ENCODE measurements at regions not wholly inside any gene's neighbourhood (a gene's known extent, or its start where the extent isn't known, plus 50 kb on each side); places are given as distances from the start of the nearest gene placed in this dataset.
A peak's percentile ranks its signal among the peaks of the same experiment; 100 is the strongest.

DNA sequence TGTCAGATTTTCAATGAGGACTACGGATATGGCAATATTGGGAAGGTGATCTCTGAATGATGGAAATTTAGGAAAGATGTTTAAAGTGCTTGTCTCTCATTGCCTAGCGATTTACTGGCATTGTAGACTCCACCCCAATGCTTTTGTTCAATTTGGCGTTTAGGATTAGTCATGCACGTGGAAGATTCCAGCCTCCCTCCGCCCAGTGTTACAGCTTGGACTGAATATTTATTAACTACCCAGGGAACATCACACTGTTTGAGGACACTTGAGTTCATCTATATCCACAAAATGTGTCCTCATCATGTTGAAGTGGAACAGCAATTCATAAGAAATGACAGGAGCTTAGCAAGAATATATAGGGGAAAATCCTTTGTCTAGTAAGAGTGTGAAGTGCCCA, 738.8 kb upstream of the RBFOX1 start:
- DNase-seq (ENCODE audit: low read depth): no peak

DNA sequence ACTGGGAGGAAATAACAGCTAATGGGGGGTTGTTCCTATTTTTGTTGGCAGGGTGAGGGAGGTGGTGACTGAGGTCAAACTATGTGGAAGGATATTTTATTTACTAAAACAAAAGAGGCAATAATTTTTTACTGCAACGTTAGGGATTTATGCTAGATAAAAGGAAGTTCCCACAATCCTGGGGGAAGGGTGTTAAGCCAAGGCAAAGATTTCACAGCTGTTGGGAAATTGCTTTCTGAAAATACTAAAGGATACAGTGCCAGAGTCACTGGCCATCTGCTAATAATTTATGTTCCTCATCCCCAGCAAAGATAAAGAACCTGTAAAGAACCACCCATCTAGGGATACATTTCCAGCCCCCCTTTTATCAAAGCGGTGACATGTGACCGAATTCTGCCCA, 756.0 kb upstream of the RBFOX1 start:
- DNase-seq (ENCODE audit: low read depth): no peak

DNA sequence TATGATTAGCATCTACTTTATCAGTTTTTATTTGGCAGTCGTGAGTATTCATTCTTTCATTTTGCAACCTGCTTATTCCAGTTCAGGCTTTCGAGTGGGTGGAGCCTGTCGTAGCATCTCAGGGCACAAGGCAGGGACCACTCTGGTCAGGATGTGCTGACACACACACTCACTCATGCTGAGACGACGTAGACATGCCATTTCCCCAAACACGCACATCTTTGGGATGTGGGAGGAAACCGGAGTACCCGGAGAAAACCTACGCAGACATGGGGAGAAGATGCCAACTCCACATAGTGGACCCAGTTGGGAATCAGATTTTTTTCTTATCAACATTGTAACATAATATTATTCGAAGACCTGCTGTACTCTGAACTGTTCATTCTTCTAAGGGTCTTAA, 756.5 kb upstream of the RBFOX1 start:
- DNase-seq (ENCODE audit: low read depth): no peak

DNA sequence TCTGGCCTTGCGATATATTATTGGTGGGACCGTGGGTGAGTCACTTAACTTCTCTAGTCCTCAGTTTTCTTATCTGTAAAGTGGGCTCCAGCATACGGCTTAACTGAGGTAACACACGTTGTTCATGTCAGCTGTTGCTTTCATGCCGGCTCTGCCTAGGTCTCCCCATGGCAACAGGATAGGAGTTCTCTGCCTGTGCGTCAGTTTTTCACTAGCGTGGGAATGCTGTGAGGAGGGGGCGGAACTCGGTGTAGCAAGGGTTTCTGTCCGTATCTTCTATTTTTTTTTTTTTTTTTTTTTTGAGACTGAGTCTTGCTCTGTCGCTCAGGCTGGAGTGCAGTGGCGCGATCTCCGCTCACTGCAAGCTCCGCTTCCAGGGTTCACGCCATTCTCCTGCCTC, 758.5 kb upstream of the RBFOX1 start:
- DNase-seq (ENCODE audit: low read depth): no peak

DNA sequence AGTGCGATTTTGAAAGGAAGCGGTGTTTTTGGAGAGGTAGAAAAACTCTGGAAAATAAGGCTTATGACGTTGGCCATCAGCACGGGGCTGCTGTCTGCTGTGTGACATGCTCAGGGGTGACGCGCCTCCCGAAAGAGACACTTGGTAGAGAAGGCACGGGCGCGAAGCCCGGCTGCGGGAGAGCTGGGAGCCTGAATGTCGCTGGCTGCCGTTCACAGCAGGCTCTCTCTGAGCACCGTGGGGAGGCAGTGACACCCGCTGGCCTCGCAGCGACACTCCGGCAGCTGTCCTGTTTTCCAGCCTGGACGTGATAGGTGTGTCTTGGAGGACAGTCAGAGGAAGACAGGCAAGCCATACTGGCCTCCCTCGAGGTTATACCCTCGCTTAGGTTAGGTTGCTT, 759.1 kb upstream of the RBFOX1 start:
- peak; percentile 7 for DNase-seq (ENCODE audit: low read depth)

DNA sequence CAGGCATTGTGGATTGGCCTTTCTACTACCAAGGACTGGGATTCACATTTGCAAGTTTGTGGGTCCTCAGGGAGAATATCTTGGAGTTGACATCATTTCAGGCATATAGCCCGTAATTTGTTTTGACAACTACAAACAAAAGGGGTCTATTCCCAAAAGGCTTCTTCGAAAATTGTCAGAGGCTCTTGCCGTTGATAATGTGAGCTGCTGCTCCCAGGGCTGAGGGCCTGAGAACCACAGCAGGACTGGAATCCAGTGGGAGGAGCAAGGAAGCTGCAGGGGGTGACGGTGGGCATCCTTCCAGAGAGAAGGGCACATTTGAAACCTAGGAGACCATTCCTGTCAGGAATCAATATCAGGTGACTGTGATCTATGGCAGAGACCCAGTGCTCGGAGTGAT, 761.6 kb upstream of the RBFOX1 start:
- no peak for DNase-seq (ENCODE audit: low read depth)

DNA sequence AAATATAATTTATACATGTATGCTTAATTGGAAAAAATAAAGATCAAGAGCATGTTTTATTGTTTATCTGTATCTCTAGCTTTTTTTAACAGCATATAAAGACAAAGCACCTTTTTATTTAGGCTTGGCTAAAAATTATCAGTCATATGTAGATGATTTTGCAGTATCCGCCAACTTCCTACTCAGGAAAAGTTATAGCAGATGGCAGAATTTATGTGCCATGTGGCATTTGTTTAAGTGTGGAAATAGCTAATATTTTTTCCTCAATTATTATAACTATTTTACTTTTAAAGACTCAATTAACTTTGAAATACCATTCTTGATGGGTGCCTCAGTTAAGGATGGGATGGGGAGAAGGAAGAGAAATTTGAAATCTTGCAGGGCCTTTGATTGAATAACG, 762.1 kb upstream of the RBFOX1 start:
- DNase-seq (ENCODE audit: low read depth): no peak

DNA sequence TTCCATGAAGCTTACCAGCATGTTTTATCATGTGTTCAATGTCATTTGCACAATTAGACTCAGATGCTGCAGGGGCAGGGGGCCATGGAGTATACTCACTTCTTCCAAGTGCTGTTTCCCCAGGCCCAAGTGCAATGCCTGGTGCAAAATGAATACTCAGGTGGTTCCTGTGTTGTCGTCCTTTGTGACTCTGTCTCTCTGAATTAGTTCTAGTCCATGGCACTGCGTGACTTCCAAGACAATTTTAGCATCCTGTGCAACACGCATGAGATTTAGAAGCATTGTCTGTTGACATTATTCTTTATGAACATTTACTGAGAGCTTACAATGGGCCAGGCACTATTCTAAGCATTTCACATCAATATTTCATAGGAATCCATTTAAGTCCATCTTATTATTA, 769.7 kb upstream of the RBFOX1 start:
- no peak for DNase-seq (ENCODE audit: low read depth)

DNA sequence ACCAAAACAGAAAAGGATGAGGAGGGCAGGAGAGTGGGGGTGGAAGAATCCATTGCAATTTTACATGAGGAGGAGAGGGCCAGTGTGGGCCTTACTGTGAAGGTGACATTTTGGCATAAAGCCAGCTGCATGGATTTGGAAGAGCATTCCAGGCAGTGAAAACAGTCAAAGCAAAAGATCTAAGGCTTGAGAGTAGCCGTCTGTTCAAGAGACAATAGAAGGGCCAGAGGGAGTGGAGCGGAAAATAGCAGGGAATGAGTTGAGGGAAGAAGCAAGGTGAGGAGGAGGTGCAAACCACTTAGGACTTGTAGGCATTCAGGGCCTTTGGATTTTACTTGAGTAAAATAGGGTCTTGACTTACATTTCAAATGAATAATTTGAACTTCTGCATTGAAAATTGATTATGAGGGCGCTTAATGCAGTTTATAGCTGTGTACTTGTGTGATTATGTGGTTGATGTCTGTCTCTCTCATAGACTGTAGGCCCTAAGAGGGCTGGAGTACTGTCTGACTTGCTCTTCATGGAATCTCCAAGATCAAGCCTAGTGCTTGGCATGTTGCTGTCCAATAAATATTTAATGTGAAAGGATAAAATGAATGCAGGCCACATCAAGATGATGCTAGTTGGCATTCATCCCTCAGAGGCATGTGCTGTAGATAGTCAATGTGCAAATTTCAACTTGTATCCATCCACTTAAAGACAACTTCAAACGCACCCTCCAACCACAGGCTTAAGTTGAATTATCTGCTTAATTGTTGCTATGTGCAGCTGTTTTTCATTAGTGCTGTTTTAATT, 772.1 kb upstream of the RBFOX1 start:
- DNase-seq (ENCODE audit: low read depth): no peak

DNA sequence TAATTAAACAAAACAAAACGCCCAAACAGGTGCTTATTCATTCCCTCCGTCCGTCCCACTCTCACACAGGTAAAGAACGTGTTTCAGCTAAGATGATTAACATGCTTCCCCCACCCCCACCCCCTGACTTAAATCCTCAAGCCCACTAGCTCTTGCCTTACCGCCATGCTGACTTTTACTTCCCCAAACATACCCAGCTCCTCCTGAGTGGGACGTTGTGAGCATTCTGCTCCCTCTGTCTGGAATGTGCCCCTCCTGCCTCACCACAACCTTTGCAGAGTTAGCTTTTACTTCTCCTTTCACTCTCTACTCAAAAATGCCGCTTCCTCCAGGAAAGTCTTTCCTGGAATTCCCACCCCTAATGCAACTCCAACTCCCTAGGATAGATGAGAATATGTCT, 774.0 kb upstream of the RBFOX1 start:
- no peak for DNase-seq (ENCODE audit: low read depth)

DNA sequence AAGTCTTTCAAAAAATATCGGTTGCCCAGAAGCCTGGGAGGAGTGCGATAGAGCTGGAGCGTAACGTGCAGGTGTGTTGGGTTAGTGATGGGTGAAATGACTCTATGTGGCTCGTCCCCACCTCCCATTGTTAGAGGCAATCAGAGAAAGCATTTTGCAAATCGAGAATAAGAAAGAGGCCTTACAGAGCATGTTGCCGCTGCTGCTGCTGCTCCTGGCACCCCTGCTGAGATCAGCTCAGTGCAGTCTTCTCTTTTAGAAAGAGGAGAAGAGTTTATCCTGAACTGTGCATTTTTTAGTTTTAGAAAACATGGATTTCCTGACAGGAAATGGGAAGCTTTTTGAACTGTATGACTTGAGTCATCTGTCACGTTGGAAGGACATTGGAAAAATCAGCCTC, 774.5 kb upstream of the RBFOX1 start:
- DNase-seq (ENCODE audit: low read depth): no peak

DNA sequence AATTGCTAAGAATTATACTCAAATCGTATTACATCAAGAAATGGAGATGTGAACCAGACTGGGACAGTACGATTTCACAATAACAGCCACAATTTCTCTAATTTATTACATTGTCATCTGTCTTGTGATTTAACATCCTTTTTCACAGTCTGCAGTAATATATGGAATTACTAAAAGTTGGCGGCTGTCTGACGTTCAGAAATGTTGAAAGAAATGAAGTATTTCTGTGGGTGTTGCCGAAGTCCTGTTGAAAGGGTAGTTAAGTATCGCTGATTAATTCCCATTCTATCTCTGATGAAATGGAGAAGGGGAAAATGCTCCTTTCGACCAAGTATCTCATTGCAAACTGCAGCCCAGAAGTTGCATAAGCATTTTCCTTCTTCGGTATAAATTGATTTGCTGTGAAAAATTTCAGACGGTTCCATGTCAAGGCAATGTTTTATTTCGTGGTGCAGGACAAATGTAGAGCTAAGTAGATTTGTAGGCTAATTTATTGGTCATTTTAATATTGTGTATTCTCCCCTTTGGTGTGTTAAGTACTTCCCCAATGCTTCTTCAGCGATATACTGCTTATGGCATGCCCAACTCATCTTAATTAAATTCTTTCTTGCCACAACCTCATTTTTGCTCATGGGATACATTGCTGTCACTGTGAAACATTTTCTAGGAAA, 775.2 kb upstream of the RBFOX1 start:
- DNase-seq (ENCODE audit: low read depth): no peak

DNA sequence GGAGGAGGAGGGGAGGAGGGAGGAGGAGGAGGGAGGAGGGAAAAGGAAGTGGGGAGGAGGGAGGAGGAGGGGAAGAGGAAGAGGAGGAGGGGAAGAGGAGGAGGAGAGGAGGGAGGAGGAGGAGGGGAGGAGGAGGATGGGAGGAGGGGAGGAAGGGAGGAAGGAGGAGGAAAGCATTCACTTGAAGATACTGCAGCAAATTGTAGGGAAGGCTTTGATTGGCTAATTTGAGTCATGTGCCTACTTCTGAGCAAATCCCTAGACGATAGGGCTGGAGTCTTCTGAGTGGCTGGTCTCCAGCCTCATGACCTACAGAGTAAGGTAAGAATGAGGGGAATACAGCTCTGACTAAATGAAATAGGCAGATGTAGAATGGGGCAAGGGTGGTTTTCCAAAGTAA, 783.2 kb upstream of the RBFOX1 start:
- DNase-seq (ENCODE audit: low read depth): no peak

DNA sequence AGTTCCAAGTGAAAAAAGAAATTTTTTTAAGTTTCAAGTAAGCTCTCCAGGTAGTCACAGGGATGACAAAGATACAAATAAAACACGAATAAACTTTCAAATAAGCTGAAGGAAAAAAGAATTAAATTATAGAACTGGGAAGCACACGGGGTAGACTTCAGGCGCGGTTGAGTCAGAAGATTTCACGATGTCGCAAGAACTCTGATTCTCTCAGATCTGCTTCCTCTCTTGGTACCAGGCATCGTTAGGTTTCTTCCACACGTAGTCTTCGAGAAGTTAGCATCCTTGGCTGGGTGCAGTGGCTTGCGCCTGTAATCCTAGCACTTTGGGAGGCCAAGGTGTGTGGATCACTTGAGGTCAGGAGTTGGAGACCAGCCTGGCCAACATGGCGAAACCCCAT, 784.1 kb upstream of the RBFOX1 start:
- no peak for DNase-seq (ENCODE audit: low read depth)

DNA sequence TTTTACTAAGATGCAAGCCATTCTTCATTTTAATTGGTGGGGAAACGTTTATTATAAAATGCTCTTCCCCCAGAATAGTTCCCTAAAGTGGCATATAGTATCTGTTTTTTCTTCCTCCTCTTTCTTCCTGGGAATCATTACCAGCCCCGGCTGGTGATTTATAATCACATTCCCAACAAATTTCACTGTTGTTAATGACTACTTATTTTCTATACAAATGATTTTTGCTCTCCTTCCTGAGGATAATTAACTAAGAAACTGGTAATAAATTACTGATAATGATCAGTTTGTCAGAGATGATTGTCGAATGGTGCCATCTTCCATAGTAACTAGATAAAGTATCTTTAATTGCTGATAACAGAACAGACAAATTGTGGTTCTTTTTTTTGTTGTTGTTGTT, 785.5 kb upstream of the RBFOX1 start:
- DNase-seq (ENCODE audit: low read depth): no peak

DNA sequence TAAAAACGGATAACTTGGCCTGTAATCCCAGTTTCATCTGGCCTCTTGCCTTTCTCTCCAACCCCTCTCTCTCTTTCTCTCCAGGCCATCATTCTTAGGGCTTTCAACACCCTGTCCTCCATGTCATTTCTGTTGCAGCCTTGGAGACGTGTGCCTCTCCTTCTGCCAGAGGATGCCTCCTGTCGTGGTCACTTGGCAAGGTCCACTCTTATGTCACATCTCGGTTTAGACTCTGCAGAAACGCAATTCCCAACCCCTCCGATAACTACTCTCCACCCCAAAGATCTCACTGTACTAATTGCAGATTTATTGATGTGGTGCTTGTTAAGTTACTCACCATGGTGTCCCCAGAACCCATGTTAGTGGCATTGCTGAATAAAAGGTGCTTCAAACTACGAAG, 787.3 kb upstream of the RBFOX1 start:
- no peak for DNase-seq (ENCODE audit: low read depth)

DNA sequence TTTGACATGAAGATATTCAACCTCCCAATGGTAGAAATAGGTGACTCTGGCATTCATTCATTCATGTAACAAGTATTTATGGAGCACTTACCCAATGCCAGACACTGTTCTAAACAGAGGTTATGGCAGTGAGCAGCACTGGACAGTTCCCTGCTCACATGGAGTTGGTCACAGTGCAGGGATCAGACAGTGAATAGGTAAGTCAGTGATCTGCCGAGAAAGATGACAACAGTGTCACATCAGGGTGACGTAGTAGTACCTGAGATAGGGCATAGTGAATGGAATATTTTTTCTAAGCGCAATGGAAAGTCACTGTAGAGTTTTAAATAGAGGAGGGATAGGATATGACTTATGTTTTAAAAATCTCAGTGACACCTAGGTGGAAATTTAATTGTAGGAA, 791.4 kb upstream of the RBFOX1 start:
- no peak for DNase-seq (ENCODE audit: low read depth)

DNA sequence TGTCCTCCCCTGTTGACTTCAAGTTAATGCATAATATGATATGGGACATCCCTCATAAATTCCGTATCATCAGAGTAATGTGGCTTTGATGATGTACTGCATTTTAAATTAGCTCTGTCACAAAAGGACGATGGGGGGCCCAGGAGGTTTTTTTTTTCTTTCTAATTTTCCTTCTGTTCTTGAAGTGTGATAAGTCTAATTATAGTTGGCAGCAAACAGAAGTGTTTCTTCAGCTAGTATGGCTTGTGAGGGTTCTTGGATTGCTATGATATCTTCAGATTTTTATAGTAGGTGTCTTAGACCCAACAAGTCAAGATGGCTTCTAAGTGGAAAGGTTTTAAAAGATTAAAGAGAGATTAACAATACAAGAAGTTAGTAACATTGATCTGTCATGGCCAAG, 796.2 kb upstream of the RBFOX1 start:
- no peak for DNase-seq (ENCODE audit: low read depth)

DNA sequence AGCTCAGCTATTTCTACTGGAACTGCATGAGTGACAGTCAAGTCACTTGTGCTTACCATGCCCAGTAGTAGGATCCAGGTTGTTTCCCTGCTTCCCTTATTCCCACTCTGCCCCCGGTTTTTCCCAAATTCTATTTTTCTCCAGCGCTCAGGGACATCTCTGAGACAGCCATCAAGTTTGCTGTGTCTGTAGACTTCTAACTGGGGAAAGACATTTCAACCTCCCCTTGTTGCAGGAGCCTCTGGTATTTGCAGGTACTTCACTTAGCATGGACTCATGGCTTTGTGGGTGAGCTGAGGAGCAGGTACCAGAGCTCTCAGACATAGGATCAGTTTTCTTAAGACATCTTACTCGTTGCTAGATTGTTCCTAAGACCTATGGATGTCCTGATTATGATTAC, 801.6 kb upstream of the RBFOX1 start:
- no peak for DNase-seq (ENCODE audit: low read depth)

DNA sequence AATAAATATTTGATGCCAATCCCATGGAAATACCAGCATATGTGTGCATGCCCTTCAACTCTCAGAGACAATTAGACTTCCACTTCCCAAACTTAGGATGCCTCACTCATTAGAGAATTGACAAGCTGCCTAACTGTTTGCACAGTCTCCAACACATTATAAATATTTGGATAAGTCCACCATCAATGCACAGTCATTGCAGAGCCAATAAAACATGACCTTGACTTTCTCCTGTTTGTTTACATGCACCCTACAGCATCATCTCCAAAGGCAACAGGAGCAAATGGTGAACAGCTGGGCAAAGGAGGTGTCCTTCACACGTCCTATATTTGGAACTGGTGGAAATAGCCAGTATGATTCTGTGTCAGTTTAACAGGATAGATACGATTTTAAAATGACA, 804.4 kb upstream of the RBFOX1 start:
- DNase-seq (ENCODE audit: low read depth): no peak

DNA sequence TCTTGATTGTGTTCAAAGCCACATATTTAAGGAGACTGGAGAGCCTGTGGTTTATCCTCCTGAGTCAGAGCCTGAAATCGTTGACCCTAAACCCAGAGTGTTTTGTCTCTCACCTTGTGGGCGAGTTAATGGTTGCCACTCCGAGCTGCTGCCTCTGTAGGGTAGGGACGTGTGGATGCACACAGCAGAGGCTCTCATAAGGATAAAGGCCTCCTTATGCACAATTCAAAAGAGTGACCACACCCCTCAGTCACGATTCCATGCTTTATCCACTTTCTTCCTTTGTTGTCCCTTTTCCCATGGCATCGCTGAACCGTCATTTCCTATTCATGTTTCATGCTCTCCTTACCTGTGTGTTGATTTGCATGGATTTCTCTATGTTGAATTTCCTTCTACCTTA, 805.0 kb upstream of the RBFOX1 start:
- DNase-seq (ENCODE audit: low read depth): no peak

DNA sequence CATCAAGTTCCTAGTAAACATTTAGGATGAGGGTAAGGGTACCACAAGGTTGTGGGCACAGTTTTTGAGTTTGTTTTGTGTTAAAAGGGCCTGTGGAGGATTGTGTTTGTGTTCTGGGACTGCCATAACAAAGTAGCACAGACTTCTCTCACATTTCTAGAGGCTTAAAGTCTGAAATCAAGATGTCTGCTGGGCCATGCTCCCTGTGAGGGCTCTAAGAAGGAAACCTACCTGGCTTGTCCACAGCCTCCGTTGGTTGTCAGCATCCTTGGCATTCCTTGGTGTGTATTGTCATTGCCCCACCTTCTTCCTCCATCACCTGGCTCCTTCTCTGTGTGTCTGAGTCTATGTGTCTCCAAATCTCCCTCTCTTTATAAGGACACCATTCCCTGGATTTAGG, 808.1 kb upstream of the RBFOX1 start:
- no peak for DNase-seq (ENCODE audit: low read depth)

DNA sequence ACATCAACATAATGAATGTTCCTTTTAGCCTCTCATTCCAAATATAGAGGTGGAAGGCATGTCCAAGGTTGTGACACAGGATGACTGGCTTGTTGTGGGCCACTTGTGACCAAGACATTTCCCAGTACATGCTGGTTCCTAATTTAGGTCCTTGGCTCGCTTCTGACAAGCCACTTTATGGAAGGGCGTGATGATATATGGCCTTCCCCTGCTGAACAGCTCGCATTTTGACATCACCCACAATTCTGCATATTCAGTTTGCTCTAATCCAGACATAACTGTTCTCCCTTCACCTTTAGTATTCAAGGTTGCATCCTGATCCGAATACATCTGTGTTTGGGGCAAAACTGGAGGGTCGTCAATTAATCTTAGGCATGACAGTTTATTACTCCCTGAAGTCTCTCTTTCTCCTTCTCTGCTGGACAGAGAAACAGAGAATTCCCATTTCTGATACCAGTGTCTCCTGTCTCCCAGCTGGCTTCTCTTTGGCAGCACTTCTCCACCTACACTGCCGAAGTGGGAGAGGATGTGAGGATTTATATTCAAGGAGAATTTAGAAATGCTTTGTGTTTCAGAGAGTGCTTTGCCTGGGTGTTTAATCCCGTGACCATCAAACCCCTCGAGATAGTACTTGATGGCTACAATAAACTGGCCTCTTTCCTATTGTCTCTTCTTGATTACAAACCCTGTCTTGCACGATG, 815.5 kb upstream of the RBFOX1 start:
- DNase-seq (ENCODE audit: low read depth): no peak

Measured in M059J (cell line).